Uterus (tissue), 2 donors: ENCODE measurements at regions not wholly inside any gene's neighbourhood (a gene's known extent, or its start where the extent isn't known, plus 50 kb on each side); places are given as distances from the start of the nearest gene placed in this dataset.
"Not testable (repeated sequence)": the region's sequence is repeated elsewhere in the genome, so short reads cannot be mapped to it uniquely, and the experiment has no call there.

ENCODE experiments used
- CTCF ChIP-seq, 4 experiments: fragments of 200-600 bp in 2 of 4; fragments of 450-650 bp in 2 of 4; sonication (generic) in 2 of 4; IDR thresholded peaks; one replicate each; pipeline ENCODE4 v1.5.1; 2016 to 2019; ENCODE audit warnings: antibody characterized with exemption in 4 of 4, mild to moderate bottlenecking in 2 of 4, moderate library complexity in 1 of 4
- POLR2A ChIP-seq, 2 donors: fragments of 450-650 bp; IDR thresholded peaks; one replicate each; pipeline ENCODE4 v1.6.1; 2016; ENCODE audit warnings: antibody characterized with exemption in 2 of 2, mild to moderate bottlenecking in 1 of 2, moderate library complexity in 1 of 2

GRCh38 chr9:65382701-65383318, 97.8 kb upstream of the FOXD4L5 start:
- TF ChIP-seq POLR2A, CTCF (IDR thresholded peaks at IDR 0.05): not testable (repeated sequence)
